ENCODE measurements at regions not wholly inside any gene's neighbourhood (a gene's known extent, or its start where the extent isn't known, plus 50 kb on each side); places are given as distances from the start of the nearest gene placed in this dataset.

DNA sequence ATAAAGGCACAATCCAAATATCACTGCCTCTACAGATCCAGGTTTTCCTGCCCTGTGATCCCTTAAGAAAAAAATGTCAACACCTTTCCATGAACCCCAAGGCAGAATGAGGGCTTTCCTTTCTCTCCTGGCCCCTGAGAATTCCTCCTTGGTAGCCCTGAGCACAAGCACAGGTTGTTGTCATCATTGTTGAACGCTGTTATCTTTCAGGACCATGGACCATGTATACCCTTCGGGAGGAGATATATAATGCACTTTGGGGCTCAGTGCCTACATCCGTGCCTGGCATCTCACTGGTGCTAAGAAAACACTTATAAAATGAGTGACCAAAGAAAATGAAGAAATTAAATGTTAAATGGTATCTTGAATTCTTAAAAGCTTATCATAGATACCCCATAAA, 296.2 kb downstream of the SETD4 start:
- TF ChIP-seq, protein P1, sequence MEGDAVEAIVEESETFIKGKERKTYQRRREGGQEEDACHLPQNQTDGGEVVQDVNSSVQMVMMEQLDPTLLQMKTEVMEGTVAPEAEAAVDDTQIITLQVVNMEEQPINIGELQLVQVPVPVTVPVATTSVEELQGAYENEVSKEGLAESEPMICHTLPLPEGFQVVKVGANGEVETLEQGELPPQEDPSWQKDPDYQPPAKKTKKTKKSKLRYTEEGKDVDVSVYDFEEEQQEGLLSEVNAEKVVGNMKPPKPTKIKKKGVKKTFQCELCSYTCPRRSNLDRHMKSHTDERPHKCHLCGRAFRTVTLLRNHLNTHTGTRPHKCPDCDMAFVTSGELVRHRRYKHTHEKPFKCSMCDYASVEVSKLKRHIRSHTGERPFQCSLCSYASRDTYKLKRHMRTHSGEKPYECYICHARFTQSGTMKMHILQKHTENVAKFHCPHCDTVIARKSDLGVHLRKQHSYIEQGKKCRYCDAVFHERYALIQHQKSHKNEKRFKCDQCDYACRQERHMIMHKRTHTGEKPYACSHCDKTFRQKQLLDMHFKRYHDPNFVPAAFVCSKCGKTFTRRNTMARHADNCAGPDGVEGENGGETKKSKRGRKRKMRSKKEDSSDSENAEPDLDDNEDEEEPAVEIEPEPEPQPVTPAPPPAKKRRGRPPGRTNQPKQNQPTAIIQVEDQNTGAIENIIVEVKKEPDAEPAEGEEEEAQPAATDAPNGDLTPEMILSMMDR (IDR thresholded peaks at IDR 0.05; ENCODE audit: low read depth, low read length, poor library complexity, severe bottlenecking), result no peak
- no peak for TF ChIP-seq EZH2phosphoT487 (IDR thresholded peaks at IDR 0.05; ENCODE audit: borderline replicate concordance, low read length)

All from DOHH2 (cell line).